ENCODE measurements at regions not wholly inside any gene's neighbourhood (a gene's known extent, or its start where the extent isn't known, plus 50 kb on each side); places are given as distances from the start of the nearest gene placed in this dataset.

- TF ChIP-seq POLR2A (IDR thresholded peaks at IDR 0.05) (no peak), EP300 (IDR thresholded peaks at IDR 0.05) (no peak)
- TF ChIP-seq, protein P1, sequence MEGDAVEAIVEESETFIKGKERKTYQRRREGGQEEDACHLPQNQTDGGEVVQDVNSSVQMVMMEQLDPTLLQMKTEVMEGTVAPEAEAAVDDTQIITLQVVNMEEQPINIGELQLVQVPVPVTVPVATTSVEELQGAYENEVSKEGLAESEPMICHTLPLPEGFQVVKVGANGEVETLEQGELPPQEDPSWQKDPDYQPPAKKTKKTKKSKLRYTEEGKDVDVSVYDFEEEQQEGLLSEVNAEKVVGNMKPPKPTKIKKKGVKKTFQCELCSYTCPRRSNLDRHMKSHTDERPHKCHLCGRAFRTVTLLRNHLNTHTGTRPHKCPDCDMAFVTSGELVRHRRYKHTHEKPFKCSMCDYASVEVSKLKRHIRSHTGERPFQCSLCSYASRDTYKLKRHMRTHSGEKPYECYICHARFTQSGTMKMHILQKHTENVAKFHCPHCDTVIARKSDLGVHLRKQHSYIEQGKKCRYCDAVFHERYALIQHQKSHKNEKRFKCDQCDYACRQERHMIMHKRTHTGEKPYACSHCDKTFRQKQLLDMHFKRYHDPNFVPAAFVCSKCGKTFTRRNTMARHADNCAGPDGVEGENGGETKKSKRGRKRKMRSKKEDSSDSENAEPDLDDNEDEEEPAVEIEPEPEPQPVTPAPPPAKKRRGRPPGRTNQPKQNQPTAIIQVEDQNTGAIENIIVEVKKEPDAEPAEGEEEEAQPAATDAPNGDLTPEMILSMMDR (IDR thresholded peaks at IDR 0.05) = no peak
These were observed 163.2 kb downstream of the MRPL14 start for GRCh38 chr6:43963877-43964658.
